HG03039 (cell line): ENCODE measurements at regions not wholly inside any gene's neighbourhood (a gene's known extent, or its start where the extent isn't known, plus 50 kb on each side); places are given as distances from the start of the nearest gene placed in this dataset.
"Not testable (repeated sequence)": the region's sequence is repeated elsewhere in the genome, so short reads cannot be mapped to it uniquely, and the experiment has no call there.

ENCODE experiments used
- ATAC-seq: cut with Tn5 transposase; IDR thresholded peaks from one replicate; pipeline ENCODE4 v1.9.1; 2021; ENCODE audit warnings: mild to moderate bottlenecking, moderate library complexity; ENCODE audit not compliant: unreplicated experiment

GRCh38 chr2:192398236-192398635, 203.5 kb upstream of the TMEFF2 start:
- ATAC-seq: no peak

DNA sequence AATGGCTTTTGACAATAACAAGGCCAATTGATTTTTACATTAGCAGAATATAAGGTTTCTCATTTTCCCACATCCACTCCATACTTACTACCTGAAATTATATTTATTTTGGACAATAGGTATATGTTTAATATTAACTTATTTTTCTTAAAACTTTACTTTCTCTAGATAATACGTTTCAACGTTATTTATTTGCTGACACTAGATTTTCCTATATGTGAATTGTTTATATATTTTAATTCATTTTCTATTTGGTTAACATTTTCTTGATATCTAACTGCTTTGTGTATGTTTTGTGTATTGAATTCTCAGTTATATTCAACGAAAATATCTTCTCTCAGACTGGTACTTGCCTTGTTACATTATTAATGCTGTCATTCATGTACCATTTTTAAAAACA, 199.9 kb upstream of the TMEFF2 start:
- no peak for ATAC-seq

DNA sequence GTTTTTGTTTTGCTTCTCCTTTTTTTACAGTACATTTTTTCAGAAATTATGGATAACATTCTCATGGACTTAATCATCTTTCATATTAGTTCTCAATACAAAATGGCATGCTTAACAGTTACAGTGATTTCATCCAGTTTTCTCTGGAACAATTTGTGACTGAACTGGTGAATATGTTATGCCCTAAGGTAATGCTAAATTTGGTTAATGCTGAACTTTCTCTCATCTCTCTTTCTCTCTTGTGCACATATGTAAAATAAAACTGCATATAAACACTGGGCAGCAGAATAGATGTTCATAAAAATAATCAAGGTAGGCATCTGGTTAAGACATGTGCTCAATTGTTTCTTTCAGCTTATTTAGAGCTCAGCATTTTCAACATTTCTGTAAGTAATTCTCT, 196.3 kb upstream of the TMEFF2 start:
- ATAC-seq: no peak

GRCh38 chr2:192390401-192390800, 195.7 kb upstream of the TMEFF2 start:
- no peak for ATAC-seq

- ATAC-seq: not testable (repeated sequence)
Measured at GRCh38 chr2:192384191-192384590, 189.5 kb upstream of the TMEFF2 start.

GRCh38 chr2:192381082-192381481, 186.3 kb upstream of the TMEFF2 start:
- no peak for ATAC-seq

DNA sequence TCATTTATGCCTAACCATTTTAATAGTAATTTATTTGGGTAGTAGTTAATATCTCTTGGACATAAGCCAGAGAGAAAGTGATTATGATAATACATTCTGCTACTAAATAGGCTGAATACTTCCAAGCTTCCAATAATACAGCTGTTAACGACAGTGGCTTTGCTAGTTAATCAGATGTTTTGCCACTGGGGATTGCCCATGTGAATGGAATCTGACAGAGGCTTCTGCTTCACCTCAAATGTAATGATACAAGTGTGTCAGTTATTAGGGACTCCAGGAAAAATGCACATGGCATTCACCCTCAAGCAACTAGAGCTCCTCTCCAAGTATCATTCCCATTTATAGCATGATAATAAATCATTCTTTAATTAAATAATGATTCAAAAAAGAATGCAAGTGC, 185.0 kb upstream of the TMEFF2 start:
- no peak for ATAC-seq

DNA sequence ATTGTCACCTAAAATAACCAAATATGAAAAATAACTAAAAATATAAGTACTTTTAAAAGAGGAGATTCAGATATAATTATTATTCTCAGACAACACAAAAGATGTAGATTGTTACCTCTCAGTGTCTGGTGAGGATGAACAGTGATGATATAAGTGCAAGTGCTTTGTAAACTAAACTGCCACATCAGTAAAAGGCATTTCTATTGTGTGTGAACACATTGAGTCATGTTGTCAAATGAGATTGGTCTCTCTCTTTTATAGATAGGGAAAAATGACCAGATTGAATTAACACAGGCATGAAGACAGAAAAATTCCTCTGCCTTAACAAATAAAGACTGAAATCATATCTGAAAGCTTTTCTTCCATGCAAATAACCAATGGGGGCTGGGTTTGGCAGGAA, 182.4 kb upstream of the TMEFF2 start:
- no peak for ATAC-seq

GRCh38 chr2:192373754-192374153, 179.0 kb upstream of the TMEFF2 start:
- no peak for ATAC-seq

GRCh38 chr2:192373221-192373620, 178.5 kb upstream of the TMEFF2 start:
- ATAC-seq: no peak

DNA sequence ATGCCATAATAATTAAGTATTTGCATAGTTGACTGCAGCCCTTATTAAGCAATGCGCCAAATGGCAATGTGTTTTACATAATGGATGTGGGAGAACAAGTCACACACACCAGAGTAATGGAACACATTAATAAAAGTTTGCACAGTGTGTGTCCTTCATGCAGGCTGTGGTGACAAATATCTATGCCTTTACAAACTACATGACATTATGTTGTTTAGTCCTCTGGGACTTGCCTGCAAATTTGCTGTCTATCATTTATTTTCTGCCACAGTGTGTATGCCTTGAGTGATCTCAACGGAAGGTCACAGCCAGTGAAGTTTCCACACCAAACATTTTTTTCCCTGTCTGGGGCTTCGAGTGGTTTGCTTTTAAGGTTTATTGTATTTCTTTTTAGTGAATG, 175.2 kb upstream of the TMEFF2 start:
- no peak for ATAC-seq

- no peak for ATAC-seq
Measured at GRCh38 chr2:192357217-192357616, 162.5 kb upstream of the TMEFF2 start.

- ATAC-seq: no peak
Measured at GRCh38 chr2:192354512-192355244, 159.9 kb upstream of the TMEFF2 start.

DNA sequence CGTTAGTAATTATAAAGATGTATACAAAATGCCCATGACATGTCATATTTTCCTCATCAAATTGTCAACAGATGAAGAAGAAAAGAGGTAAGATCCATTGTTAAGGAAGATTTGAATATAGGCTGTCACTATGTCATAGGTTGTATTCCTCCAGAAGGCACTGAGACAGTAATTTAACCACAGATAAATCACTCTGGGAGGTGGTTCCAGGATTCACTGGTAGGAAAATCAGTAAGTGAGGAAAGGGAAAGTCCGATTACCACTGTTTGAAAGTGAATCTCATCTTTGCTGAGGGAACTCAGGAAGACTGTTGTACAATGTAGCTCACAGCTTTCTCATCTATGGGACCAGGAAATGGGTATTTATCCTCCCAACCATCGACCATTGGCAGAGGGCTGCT, 152.8 kb upstream of the TMEFF2 start:
- no peak for ATAC-seq

DNA sequence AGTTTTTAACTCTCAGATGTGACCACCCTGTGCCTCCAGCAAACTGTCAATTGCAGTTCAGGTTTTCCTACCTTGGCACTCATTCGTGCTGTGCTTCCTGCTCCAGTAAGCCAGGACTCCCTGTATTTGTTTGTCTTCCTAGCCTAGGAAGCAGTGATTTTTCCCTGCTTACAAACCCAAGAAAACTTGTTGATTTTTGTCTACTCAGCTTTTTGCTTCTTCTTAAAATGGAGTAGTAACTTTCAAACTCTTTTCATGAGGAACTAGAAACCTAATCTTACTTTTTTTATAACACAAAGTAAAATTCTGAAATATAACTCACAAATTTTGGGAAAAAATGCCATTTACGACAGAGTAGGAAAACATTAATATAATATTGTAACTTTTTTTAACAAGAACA, 150.6 kb upstream of the TMEFF2 start:
- no peak for ATAC-seq

DNA sequence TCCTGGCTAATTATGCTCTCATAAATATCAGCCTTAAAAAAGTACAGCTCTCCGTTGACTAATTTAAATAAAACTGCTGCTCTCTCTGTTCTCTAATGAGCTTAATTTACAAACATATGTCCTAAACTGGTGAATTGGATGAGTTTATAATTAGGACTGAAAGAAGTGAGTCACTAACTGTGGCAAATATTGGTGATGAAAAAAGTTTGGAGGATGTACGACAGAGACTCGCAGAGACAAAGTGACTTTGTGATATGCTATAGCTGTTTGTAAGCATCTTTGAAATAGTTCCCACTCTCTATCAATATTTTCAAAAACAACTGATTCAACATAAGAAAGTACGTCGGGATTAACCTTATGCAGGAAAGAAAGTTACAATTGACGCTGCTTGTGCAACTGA, 138.9 kb upstream of the TMEFF2 start:
- ATAC-seq: no peak

DNA sequence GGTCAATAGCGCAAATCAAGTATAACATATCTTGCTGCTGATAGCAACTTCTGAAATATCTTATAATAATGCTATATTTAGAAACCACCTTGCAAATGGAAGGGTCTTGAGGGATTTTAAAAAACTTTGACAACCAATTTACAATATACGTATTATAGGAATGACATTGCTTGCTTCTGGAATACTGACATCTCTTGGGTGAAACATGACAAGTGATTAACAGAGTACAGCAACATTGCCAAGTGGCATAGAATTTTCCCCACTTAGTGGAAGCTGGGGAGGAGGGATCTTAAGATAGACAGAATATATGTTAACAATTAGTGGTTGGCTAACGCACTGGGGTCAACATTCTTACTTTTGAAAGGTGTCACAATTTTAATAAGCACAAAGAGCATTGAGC, 133.6 kb upstream of the TMEFF2 start:
- no peak for ATAC-seq

DNA sequence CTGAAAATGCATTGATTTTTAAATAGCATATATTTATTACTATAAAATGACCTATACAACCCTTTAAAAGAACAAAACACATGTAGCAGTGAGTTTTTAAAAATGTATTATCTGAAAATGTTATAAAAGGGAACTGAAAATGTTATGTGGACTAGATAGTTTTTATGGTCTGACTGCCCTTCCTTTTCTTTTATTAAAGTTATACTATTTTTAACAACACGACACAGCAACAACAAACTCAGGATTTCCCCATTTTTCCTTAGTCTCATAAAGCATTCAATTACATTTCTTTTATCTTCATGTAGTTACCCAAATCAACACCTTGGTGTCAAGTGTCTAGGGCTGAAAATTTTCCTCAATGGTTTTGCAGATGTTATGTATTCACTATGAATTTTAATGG, 132.8 kb upstream of the TMEFF2 start:
- ATAC-seq: no peak

DNA sequence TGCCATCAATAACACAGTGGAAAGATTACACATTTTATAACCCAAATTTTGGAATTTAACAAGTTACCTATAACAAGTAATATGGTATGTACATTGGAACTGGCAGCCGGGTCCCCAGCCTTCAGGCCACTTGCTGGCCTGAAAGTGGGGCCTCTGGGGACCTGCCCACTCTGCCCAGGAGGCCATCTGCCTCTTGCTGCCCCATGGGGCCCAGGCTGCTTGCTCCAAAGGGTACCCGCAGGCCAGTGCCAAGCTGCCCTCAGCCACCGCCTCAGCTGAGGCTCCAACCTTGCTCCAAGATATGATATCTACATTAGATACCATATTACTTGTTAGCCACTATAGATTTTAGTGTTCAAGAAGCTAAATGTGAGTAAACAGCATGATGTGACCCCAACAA, 120.8 kb upstream of the TMEFF2 start:
- no peak for ATAC-seq

DNA sequence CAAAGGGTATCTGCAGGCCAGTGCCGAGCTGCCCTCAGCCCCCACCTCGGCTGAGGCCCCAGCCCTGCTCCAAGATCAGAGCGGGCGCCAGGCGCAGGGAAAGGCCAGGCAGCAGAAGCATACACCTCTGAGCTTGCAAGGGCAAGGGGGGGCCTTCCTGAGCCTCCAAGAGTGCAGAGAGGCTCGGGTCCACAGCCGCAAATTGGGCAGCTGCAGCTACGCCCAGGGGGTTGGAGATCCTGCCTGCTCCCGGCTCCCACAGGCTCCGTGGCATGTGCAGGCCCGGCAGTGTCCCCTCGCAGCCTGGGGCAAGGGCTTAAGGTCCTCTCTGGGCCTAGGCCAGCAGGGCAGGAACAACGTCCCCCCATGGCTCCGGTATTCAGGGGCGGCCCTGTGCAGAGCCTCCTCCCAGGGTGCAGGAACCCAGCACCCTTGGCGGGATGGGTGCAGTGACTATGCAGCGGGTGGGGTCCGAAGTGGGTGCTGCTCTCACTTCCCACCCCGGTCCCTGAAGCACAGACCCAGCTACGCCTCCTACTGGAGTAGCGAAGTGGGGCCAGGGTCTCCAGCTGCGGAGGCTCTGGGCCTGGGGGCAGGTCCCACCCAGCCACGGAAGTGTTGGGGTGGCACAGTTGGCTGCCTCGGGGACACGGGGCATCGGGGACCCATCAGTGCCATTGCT, 120.2 kb upstream of the TMEFF2 start:
- no peak for ATAC-seq

DNA sequence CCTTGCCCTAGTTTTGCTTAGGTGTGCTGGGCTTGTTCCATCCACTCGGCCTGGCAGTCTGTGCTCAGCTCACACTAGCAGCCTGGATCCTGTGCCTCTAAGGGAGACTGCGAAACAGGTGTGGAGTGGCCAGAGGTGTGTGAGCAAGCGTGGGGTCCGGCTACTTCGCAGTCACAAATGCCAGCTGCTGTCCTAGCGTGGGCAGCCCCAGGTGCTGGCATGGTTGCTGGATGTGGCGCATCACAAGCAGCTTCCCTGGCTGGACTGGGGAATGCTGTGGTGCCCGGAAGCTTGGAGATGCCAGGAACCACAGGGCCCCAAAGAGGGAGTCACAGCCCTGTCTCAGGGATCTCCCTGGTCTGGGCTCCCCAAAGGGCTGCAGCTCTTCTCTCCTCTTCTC, 119.0 kb upstream of the TMEFF2 start:
- ATAC-seq: no peak

GRCh38 chr2:192311701-192312460, 117.1 kb upstream of the TMEFF2 start:
- ATAC-seq: no peak
